ENCODE measurements at regions not wholly inside any gene's neighbourhood (a gene's known extent, or its start where the extent isn't known, plus 50 kb on each side); places are given as distances from the start of the nearest gene placed in this dataset.

- TF ChIP-seq CTCF (conservative IDR thresholded peaks at IDR 0.05) (no peak), EZH2 (IDR thresholded peaks at IDR 0.05; ENCODE audit: low read depth) (no peak)
These were observed 182.7 kb downstream of the C1orf94 start for GRCh38 chr1:34359411-34359810.

Measured in PC-9 (cell line).